Glutamatergic neuron (in vitro differentiated cells): ENCODE measurements at regions not wholly inside any gene's neighbourhood (a gene's known extent, or its start where the extent isn't known, plus 50 kb on each side); places are given as distances from the start of the nearest gene placed in this dataset.
"Not testable (repeated sequence)": the region's sequence is repeated elsewhere in the genome, so short reads cannot be mapped to it uniquely, and the experiment has no call there.

ENCODE experiments used
- DNase-seq: peaks from one replicate; pipeline ENCODE4 v3.0.0; 2022
- H3K27ac Mint-ChIP-seq: one replicate; pipeline ENCODE4 v1.8.0; 2020; ENCODE audit warnings: mild to moderate bottlenecking, mixed read lengths, inconsistent platforms; ENCODE audit not compliant: unreplicated experiment
- H3K27me3 Mint-ChIP-seq: one replicate; pipeline ENCODE4 v1.8.0; 2020; ENCODE audit warnings: mild to moderate bottlenecking, moderate library complexity, mixed read lengths, inconsistent platforms; ENCODE audit not compliant: unreplicated experiment
- H3K36me3 Mint-ChIP-seq: one replicate; pipeline ENCODE4 v1.8.0; 2020; ENCODE audit warnings: mild to moderate bottlenecking, mixed read lengths, inconsistent platforms; ENCODE audit not compliant: unreplicated experiment
- H3K4me1 Mint-ChIP-seq: one replicate; pipeline ENCODE4 v1.8.0; 2020; ENCODE audit warnings: mild to moderate bottlenecking, low read depth, mixed read lengths, inconsistent platforms; ENCODE audit not compliant: unreplicated experiment
- H3K4me3 Mint-ChIP-seq: one replicate; pipeline ENCODE4 v1.8.0; 2020; ENCODE audit warnings: mild to moderate bottlenecking, mixed read lengths, inconsistent platforms; ENCODE audit not compliant: unreplicated experiment
- H3K9me3 Mint-ChIP-seq: one replicate; pipeline ENCODE4 v1.8.0; 2020; ENCODE audit warnings: mild to moderate bottlenecking, moderate library complexity, mixed read lengths, inconsistent platforms; ENCODE audit not compliant: unreplicated experiment
- CTCF ChIP-seq: fragments of 200-600 bp; sonication (generic); IDR thresholded peaks from one replicate; pipeline ENCODE4 v1.5.0; 2021; ENCODE audit not compliant: partially characterized antibody, unreplicated experiment

- no peak for DNase-seq
- Mint-ChIP-seq H3K9me3 (no peaks in the 10 kb centered on the region), H3K27ac (no peak overlapping the region), H3K4me1 (no peaks in the 10 kb centered on the region), H3K27me3 (no peaks in the 10 kb centered on the region), H3K4me3 (no peak overlapping the region), H3K36me3 (no peaks in the 10 kb centered on the region)
- no peak for TF ChIP-seq CTCF
These were observed 126.8 kb upstream of the GOLGA6L4 start for GRCh38 chr15:84108728-84109127.

GRCh38 chr15:84111575-84111974 is 124.0 kb upstream of the GOLGA6L4 start:
- no peak overlapping the region for H3K4me3 Mint-ChIP-seq
- DNase-seq = no peak
- H3K4me1 Mint-ChIP-seq = no peaks in the 10 kb centered on the region
- H3K27me3 Mint-ChIP-seq = no peaks in the 10 kb centered on the region
- H3K9me3 Mint-ChIP-seq = no peaks in the 10 kb centered on the region
- TF ChIP-seq CTCF = no peak
- H3K27ac Mint-ChIP-seq = no peak overlapping the region
- no peaks in the 10 kb centered on the region for H3K36me3 Mint-ChIP-seq

GRCh38 chr15:84112025-84112424 is 123.5 kb upstream of the GOLGA6L4 start:
- no peaks in the 10 kb centered on the region for H3K27me3 Mint-ChIP-seq
- H3K36me3 Mint-ChIP-seq = no peaks in the 10 kb centered on the region
- DNase-seq = no peak
- no peak for TF ChIP-seq CTCF
- H3K9me3 Mint-ChIP-seq = no peaks in the 10 kb centered on the region
- no peak overlapping the region for H3K4me3 Mint-ChIP-seq
- no peaks in the 10 kb centered on the region for H3K4me1 Mint-ChIP-seq
- H3K27ac Mint-ChIP-seq = no peak overlapping the region

GRCh38 chr15:84113919-84114318 is 121.7 kb upstream of the GOLGA6L4 start:
- TF ChIP-seq CTCF = no peak
- Mint-ChIP-seq H3K4me1 (no peaks in the 10 kb centered on the region), H3K27me3 (no peaks in the 10 kb centered on the region), H3K36me3 (no peaks in the 10 kb centered on the region), H3K9me3 (no peaks in the 10 kb centered on the region), H3K4me3 (no peak overlapping the region), H3K27ac (no peak overlapping the region)
- no peak for DNase-seq

- H3K27me3 Mint-ChIP-seq, DNase-seq, H3K9me3 Mint-ChIP-seq, H3K36me3 Mint-ChIP-seq, H3K4me3 Mint-ChIP-seq, H3K27ac Mint-ChIP-seq, H3K4me1 Mint-ChIP-seq: not testable (repeated sequence)
These were observed 120.9 kb upstream of the GOLGA6L4 start for GRCh38 chr15:84114680-84115079.

- not testable (repeated sequence) for H3K4me1 Mint-ChIP-seq, H3K9me3 Mint-ChIP-seq, H3K27me3 Mint-ChIP-seq, H3K36me3 Mint-ChIP-seq, H3K27ac Mint-ChIP-seq, DNase-seq, H3K4me3 Mint-ChIP-seq
These were observed 116.2 kb upstream of the GOLGA6L4 start for GRCh38 chr15:84119351-84119750.

GRCh38 chr15:84120903-84121302 is 114.7 kb upstream of the GOLGA6L4 start:
- H3K4me3 Mint-ChIP-seq, DNase-seq, H3K27ac Mint-ChIP-seq, H3K9me3 Mint-ChIP-seq, H3K27me3 Mint-ChIP-seq, H3K36me3 Mint-ChIP-seq, H3K4me1 Mint-ChIP-seq: not testable (repeated sequence)

- H3K27ac Mint-ChIP-seq, H3K4me1 Mint-ChIP-seq, DNase-seq: not testable (repeated sequence)
These were observed 106.9 kb upstream of the GOLGA6L4 start for GRCh38 chr15:84128706-84129105.

GRCh38 chr15:84130098-84130831 is 105.3 kb upstream of the GOLGA6L4 start:
- not testable (repeated sequence) for H3K27me3 Mint-ChIP-seq, H3K4me3 Mint-ChIP-seq, H3K4me1 Mint-ChIP-seq, DNase-seq, H3K36me3 Mint-ChIP-seq, H3K9me3 Mint-ChIP-seq, H3K27ac Mint-ChIP-seq

More at GRCh38 chr15:84128706-84129105, 106.9 kb upstream of the GOLGA6L4 start:
- not testable (repeated sequence) for H3K27me3 Mint-ChIP-seq, H3K9me3 Mint-ChIP-seq, H3K36me3 Mint-ChIP-seq, H3K4me3 Mint-ChIP-seq
